ENCODE measurements at regions not wholly inside any gene's neighbourhood (a gene's known extent, or its start where the extent isn't known, plus 50 kb on each side); places are given as distances from the start of the nearest gene placed in this dataset.

DNA sequence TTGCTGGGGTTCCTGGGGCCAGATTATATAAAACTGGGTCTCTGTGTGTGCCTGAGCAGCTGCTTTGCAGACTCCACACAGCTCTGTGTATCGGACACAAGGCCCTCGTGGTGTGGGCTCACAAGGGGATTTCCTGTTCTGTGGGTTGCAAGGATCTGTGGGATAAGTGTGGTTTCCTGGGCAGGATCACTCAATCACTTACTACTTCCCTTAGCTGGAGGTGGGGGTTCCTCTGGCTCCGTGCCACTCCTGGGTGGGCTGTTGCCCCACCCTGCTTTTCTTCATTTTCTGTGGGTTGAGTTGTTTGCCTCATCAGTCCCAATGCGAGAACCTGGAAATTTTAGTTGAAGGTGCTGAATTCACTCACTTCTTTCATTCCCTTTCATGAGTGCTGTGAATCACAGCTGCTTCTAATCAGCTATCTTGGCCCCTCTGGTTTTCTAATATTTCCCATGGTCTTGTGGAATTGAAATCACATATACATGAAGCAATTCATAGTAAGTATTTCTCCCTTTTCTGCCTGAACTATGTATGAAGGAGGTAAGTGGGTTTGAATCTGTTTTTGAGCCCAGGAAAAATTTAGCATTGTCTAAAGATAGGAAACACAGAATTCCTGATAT, 196.3 kb downstream of the DCDC2C start:
- TF ChIP-seq CTCF (IDR thresholded peaks at IDR 0.05; ENCODE audit: borderline replicate concordance, extremely low read depth, low read length, poor library complexity, severe bottlenecking) (no peak), EZH2 (IDR thresholded peaks at IDR 0.05; ENCODE audit: borderline replicate concordance, low read depth, low read length, severe bottlenecking) (no peak)

All from DND-41 (cell line).